Endodermal cell (in vitro differentiated cells): ENCODE measurements at regions not wholly inside any gene's neighbourhood (a gene's known extent, or its start where the extent isn't known, plus 50 kb on each side); places are given as distances from the start of the nearest gene placed in this dataset.
A peak's percentile ranks its signal among the peaks of the same experiment; 100 is the strongest.
"Not testable (repeated sequence)": the region's sequence is repeated elsewhere in the genome, so short reads cannot be mapped to it uniquely, and the experiment has no call there.

ENCODE experiments used
- DNase-seq: peaks from one replicate; pipeline ENCODE4 v3.0.0-alpha.2; 2017
- H3K27ac ChIP-seq: 2 replicates; pipeline ENCODE4 v1.5.1; 2013; ENCODE audit warnings: mild to moderate bottlenecking, low read depth, low read length, moderate library complexity
- H3K27me3 ChIP-seq: 2 replicates; pipeline ENCODE4 v1.6.1; 2013; ENCODE audit warnings: mild to moderate bottlenecking, low read length, moderate library complexity; ENCODE audit not compliant: insufficient read depth, control insufficient read depth, poor library complexity, severe bottlenecking
- H3K36me3 ChIP-seq: 2 replicates; pipeline ENCODE4 v1.7.0; 2013; ENCODE audit warnings: mild to moderate bottlenecking, low read length, moderate library complexity; ENCODE audit not compliant: control insufficient read depth, insufficient read depth
- H3K4me1 ChIP-seq: one replicate; pipeline ENCODE4 v1.7.0; 2013; ENCODE audit warnings: low read length; ENCODE audit not compliant: control insufficient read depth, insufficient read depth
- H3K4me3 ChIP-seq: 2 replicates; pipeline ENCODE4 v1.5.1; 2013; ENCODE audit warnings: mild to moderate bottlenecking, low read length, moderate library complexity
- H3K9ac ChIP-seq: 2 replicates; pipeline ENCODE4 v1.6.1; 2013; ENCODE audit warnings: mild to moderate bottlenecking, low read length, moderate library complexity; ENCODE audit not compliant: poor library complexity, severe bottlenecking; ENCODE audit errors: extremely low read depth
- H3K9me3 ChIP-seq: 2 replicates; pipeline ENCODE4 v1.6.1; 2013; ENCODE audit warnings: mild to moderate bottlenecking, low read length, moderate library complexity; ENCODE audit not compliant: control insufficient read depth
- H3K27ac Mint-ChIP-seq: 2 replicates; pipeline ENCODE4 v1.8.0; 2020; ENCODE audit warnings: mixed read lengths
- H3K27me3 Mint-ChIP-seq: 2 replicates; pipeline ENCODE4 v1.8.0; 2021; ENCODE audit warnings: mild to moderate bottlenecking, mixed read lengths; ENCODE audit not compliant: insufficient read depth
- H3K36me3 Mint-ChIP-seq: 2 replicates; pipeline ENCODE4 v1.8.0; 2020; ENCODE audit warnings: low read depth, mixed read lengths
- H3K4me1 Mint-ChIP-seq: 2 replicates; pipeline ENCODE4 v1.8.0; 2020; ENCODE audit warnings: mixed read lengths
- H3K4me3 Mint-ChIP-seq: 2 replicates; pipeline ENCODE4 v1.8.0; 2020; ENCODE audit warnings: mild to moderate bottlenecking, moderate library complexity, mixed read lengths
- H3K9me3 Mint-ChIP-seq: 2 replicates; pipeline ENCODE4 v1.8.0; 2020; ENCODE audit warnings: mild to moderate bottlenecking, mixed read lengths
- WGBS, 2 experiments: methylation state at CpG; one replicate each; pipeline versions ENCODE4 v1.1.5 to v1.1.7; 2013; ENCODE audit warnings: missing lambda C conversion rate in 2 of 2, mixed read lengths in 1 of 2; ENCODE audit not compliant: insufficient coverage in 1 of 2, insufficient read length in 1 of 2; 5-methylcytosine and 5-hydroxymethylcytosine counted together
- TF ChIP-seq, protein P1 (sequence below): fragments of 200-600 bp; sonication (generic); conservative IDR thresholded peaks from 2 replicates; pipeline ENCODE4 v1.5.0; 2021; ENCODE audit warnings: antibody characterized with exemption, mild to moderate bottlenecking

DNA sequence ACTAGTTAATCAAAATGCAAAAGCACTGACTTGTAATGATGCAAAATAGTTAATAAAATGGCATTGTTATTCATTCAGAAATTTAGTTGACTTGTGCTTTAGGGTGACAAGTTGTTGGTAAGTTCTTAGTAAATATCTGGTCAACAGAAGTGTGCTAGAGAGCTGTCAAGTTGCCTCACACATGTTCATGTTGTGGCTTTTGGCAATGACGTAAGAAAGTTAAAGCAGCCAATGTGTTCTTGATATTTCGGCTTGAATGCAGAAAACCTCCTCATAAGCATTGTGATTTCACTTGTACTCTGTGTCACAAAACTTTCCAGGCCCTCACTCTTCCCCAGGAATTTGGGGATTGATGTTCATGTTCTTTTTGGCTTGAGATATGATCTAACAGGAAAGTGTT is 626.7 kb downstream of the PRR16 start:
- TF ChIP-seq, protein P1, sequence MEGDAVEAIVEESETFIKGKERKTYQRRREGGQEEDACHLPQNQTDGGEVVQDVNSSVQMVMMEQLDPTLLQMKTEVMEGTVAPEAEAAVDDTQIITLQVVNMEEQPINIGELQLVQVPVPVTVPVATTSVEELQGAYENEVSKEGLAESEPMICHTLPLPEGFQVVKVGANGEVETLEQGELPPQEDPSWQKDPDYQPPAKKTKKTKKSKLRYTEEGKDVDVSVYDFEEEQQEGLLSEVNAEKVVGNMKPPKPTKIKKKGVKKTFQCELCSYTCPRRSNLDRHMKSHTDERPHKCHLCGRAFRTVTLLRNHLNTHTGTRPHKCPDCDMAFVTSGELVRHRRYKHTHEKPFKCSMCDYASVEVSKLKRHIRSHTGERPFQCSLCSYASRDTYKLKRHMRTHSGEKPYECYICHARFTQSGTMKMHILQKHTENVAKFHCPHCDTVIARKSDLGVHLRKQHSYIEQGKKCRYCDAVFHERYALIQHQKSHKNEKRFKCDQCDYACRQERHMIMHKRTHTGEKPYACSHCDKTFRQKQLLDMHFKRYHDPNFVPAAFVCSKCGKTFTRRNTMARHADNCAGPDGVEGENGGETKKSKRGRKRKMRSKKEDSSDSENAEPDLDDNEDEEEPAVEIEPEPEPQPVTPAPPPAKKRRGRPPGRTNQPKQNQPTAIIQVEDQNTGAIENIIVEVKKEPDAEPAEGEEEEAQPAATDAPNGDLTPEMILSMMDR: no peak
- Histone ChIP-seq H3K27ac (no peak overlapping the region), H3K9ac (no peak overlapping the region), H3K4me1 (no peaks in the 10 kb centered on the region), H3K4me3 (no peak overlapping the region), H3K9me3 (peaks cover 13% of the 10 kb centered on the region), H3K27me3 (no peaks in the 10 kb centered on the region), H3K36me3 (no peaks in the 10 kb centered on the region)
- 83 to 96% methylated on average over 1 to 2 of the region's 2 CpGs for WGBS, 2 experiments
- no peaks in the 10 kb centered on the region for H3K36me3 Mint-ChIP-seq
- H3K27ac Mint-ChIP-seq: no peak overlapping the region
- no peak overlapping the region for H3K4me3 Mint-ChIP-seq
- peaks cover 2% of the 10 kb centered on the region for H3K9me3 Mint-ChIP-seq
- no peak for DNase-seq
- no peaks in the 10 kb centered on the region for H3K4me1 Mint-ChIP-seq
- H3K27me3 Mint-ChIP-seq: no peaks in the 10 kb centered on the region

DNA sequence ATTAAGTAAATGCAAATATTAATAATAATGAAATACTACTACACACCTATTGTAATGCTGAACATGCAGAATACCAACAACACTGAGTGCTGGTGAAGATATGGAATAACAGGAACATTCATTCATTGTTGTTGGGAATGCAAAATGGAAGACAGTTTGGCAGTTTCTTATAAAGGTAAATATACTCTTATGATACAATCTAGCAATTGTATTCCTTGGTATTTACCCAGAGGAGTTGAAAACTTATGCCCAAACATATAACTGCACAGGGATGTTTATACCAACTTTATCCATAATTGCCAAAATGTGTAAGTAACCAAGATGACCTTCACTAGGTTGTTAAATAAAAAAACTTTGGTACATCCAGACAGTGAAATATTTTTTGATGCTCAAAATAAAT is 636.8 kb downstream of the PRR16 start:
- H3K9me3 Mint-ChIP-seq: no peaks in the 10 kb centered on the region
- H3K36me3 Mint-ChIP-seq: no peaks in the 10 kb centered on the region
- TF ChIP-seq, protein P1: no peak
- no peaks in the 10 kb centered on the region for H3K36me3 ChIP-seq
- no peak overlapping the region for H3K27ac ChIP-seq
- no peaks in the 10 kb centered on the region for H3K27me3 Mint-ChIP-seq
- H3K4me3 Mint-ChIP-seq: no peak overlapping the region
- no peak overlapping the region for H3K27ac Mint-ChIP-seq
- no peaks in the 10 kb centered on the region for H3K4me1 ChIP-seq
- no peak overlapping the region for H3K9ac ChIP-seq
- H3K9me3 ChIP-seq: no peaks in the 10 kb centered on the region
- no peak overlapping the region for H3K4me3 ChIP-seq
- H3K4me1 Mint-ChIP-seq: no peaks in the 10 kb centered on the region
- DNase-seq: no peak
- no peaks in the 10 kb centered on the region for H3K27me3 ChIP-seq

DNA sequence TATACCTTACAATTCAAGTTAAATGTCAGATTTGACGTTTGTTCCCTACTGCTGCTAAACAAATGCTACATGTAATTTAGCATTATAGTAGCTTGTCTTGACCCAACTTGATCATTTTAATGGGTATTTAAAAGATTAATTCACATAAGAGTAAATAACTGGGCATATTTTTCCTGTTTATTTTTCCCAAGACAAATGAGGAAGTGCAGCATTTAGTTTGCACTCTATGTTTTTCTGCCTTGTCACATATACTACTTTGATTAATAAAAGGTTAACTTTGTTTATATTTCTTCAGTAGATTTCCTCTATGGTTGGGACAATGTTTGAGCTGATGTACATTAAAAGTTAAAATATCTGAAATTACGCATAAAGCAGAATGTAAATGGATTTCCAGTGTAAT is 641.8 kb downstream of the PRR16 start:
- TF ChIP-seq, protein P1: no peak
- H3K4me1 ChIP-seq: no peaks in the 10 kb centered on the region
- no peaks in the 10 kb centered on the region for H3K27me3 ChIP-seq
- Mint-ChIP-seq H3K27me3 (no peaks in the 10 kb centered on the region), H3K4me3 (no peak overlapping the region), H3K9me3 (peaks cover 16% of the 10 kb centered on the region), H3K27ac (no peak overlapping the region), H3K4me1 (no peaks in the 10 kb centered on the region), H3K36me3 (no peaks in the 10 kb centered on the region)
- peaks cover 16% of the 10 kb centered on the region for H3K9me3 ChIP-seq
- no peak overlapping the region for H3K9ac ChIP-seq
- WGBS, 2 experiments: 88% methylated on average over 1 of the region's 2 CpGs; no CpG with 5 or more reads in 1 of the 2 experiments
- DNase-seq: no peak
- H3K36me3 ChIP-seq: no peaks in the 10 kb centered on the region
- no peak overlapping the region for H3K27ac ChIP-seq
- H3K4me3 ChIP-seq: no peak overlapping the region

DNA sequence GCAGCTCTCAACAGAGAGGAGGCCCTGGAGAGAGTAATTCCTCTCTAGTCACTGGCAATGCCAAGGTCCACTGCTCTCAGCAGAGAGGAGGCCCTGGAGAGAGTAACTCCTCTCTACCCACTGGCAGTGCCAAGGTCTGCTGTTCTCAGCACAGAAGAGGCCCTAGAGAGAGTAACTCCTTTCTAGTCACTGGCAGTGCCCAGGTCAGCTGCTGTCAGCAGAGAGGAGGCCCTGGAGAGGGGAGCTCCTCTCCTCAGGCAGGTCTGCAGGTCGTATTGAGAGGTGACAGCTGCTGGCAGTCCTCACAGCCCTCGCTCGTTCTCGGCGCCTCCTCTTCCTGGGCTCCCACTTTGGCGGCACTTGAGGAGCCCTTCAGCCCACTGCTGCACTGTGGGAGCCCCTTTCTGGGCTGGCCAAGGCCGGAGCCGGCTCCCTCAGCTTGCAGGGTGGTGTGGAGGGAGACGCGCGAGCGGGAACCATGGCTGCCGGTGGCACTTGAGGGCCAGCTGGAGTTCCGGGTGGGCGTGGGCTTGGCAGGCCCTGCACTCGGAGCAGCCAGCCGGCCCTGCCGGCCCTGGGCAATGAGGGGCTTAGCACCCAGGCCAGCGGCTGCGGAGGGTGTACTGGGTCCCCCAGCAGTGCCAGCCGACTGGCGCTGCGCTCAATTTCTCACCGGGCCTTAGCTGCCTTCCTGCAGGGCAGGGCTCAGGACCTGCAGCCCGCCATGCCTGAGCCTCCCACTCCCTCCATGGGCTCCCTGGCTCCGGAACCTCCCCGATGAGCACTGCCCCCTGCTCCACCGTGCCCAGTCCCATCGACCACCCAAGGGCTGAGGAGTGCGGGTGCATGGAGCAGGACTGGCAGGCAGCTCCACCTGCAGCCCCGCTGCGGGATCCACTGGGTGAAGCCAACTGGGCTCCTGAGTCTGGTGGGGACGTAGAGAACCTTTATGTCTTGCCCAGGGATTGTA is 642.9 kb downstream of the PRR16 start:
- DNase-seq, H3K4me3 Mint-ChIP-seq, H3K27me3 Mint-ChIP-seq, H3K36me3 Mint-ChIP-seq, H3K27ac Mint-ChIP-seq, H3K4me1 Mint-ChIP-seq, H3K9ac ChIP-seq, H3K4me1 ChIP-seq, H3K27me3 ChIP-seq, H3K27ac ChIP-seq, H3K36me3 ChIP-seq: not testable (repeated sequence)
- Histone ChIP-seq H3K4me3 (peak overlapping the region; percentile 40), H3K9me3 (peaks cover 16% of the 10 kb centered on the region)
- H3K9me3 Mint-ChIP-seq: peaks cover 16% of the 10 kb centered on the region
- 93 to 98% methylated on average over 9 to 33 of the region's 33 CpGs for WGBS, 2 experiments
